EH (cell line): ENCODE measurements at regions not wholly inside any gene's neighbourhood (a gene's known extent, or its start where the extent isn't known, plus 50 kb on each side); places are given as distances from the start of the nearest gene placed in this dataset.

Experiments
- DNase-seq: peaks from one replicate; pipeline ENCODE4 v3.0.0-alpha.2; 2015; ENCODE audit warnings: low read depth

DNA sequence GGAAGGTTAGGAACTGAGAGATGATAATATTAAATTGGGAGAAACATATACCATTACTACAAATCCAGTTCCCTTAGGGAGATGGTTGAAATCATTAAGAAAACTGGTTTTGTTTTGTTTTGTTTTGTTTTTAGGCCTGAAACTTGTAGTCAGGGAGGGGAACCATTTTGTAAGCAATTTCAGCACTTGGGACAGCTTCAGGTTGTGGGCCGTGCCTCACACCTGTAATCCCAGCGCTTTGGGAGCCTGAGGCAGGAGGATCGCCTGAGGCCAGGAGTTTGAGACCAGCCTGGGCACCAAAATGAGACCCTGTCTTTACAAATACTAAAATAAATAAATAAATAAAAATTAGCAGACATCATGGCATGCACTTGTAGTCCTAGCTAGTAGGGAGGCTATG, 694.3 kb upstream of the NR5A2 start:
- DNase-seq = no peak

DNA sequence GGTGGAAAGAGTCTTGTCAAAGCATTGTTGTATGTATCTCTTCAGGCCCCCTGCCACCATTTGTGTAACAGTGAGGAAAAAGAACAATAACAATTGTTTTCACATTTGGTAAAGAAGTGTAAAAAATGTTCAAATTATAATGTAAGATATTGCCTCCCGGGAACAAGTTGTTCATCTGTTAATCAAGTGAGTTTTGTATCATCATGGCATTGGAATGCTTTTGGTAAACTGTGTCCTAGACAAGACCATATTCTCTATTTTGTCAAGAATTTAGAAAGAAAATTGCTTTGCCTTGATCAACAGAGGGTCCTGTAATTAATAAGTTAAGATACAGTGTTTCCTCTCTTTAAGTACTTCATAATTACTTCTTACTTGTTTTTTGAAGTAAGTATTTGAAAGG, 692.0 kb upstream of the NR5A2 start:
- DNase-seq = peak; percentile 19

DNA sequence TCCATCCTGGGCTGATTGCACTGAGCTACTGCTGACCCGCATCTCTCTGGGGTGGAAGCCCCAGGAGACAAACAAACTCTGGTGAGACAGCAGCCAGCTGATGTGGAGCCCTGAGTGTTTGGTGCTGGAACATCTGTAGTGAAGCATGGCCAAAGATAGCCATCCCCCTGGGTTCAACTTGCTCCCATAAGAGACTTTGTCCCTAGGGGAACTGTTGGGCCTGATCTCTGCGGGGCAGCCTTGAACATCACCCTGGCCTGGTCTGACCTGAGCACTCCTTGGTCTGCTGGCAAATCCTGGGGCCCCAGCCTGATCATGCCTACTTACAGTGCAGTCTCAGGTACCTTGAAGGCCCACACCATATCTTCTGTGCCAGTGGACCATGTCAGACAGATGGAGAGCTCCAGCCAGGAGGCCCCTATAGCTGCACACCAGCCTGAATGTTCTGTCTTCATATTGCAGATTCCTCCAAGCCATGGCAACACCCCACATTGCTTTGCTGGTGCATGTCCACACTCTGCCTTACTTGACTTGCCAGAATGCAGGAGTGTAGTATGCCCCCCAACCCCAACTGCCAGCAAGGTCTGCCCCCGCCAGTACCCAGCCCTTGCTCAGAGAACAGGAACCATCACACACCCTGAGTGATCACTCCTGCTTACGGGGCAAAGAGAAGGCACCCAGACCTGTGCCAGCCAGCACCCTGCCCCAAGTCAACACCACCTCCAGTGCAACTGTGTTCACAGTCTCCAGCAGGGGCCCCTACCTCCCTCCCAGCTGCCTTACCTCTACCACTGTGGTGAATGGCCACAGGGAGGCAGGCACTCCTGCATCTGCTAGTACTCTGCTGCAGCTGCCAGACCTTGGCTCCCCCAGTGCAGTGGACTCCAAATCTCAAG, 690.5 kb upstream of the NR5A2 start:
- DNase-seq = no peak

DNA sequence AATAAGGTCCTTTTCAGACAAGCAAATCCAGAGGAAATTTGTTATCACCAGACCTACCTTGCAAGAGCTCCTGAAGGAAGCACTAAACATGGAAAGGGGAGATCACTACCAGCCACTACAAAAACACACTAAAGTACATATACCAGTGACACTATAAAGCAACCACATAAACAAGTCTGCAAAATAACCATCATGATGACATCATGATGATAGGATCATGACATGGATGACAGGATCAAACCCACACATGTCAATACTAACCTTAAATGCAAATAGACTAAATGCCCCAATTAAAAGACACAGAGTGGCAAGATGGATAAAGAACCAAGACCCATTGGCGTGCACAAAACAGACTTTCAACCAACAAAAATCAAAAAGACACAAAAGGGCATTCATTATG, 688.8 kb upstream of the NR5A2 start:
- DNase-seq = no peak

DNA sequence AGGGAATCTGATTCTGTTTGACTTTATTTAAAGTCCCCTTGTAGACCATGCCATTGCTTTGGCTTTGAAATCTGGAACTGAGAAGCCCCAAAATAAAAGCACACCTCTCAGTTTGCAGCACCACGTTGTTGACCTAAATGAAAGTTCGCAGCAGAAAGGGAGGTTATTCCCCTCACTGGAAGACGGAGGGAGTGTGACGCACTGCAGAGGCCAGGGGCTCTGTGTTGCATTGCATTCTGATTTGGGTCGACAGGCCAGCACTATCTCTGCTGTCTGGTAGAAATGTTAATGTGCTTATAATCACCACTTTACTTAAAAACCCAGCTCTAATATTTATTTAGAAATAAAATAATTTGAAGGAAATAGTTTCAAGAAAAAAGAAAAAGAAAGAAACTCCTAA, 675.2 kb upstream of the NR5A2 start:
- no peak for DNase-seq

DNA sequence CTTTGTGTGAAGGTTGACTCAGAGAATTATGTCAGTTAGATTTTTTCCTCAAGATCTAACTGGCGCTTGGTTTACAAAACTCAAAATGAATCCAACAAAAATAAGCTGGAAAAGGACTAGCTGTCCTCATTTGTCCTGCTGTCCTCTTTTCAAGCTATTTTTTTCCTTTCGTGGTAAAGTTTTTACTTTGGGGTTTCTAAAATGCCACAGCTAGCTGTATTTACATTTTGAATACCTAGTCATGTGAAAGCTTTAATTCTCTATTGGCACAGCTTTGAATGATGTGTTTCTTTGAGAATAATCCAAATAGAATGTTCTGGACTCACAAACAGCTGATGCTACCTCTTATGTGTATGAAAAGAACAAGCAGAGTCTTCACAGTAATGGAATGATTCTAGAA, 673.6 kb upstream of the NR5A2 start:
- DNase-seq = peak; percentile 9

DNA sequence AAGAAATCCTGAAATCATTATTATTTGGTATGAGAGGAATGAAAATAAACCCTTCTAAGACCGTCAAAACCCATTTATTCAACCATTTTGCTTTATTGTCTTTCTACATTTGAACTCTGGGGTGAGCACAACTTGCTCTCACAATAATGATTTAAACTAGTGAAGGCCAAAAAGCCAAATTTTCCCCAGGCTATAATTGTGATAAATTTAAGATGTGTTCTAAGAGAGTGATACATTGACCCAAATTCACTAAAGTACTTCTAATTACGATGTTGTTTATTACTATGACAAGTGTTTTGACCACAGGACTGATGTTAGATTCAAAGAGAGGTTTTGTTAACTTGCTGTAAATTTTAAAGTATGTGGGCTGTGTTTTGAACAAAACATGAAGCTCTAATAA, 670.9 kb upstream of the NR5A2 start:
- DNase-seq = no peak

DNA sequence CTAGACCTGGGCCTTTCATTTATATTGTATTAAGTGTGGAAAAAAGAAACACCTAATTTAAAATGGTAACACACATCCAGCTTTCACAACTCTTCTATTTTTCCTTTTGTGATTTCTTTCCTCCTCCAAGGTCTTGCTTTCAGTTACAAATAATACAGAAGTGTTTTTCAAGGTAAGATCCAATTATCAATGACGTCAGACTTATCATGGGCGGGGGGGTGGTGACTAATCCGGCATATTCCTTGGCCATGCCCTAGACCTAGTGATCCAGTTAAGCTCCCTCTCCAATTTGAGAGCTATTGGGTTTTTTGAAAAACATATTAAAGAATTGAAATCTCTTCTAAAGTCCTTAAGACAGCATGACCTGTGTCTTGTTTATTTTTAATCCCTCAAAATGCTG, 669.9 kb upstream of the NR5A2 start:
- no peak for DNase-seq

DNA sequence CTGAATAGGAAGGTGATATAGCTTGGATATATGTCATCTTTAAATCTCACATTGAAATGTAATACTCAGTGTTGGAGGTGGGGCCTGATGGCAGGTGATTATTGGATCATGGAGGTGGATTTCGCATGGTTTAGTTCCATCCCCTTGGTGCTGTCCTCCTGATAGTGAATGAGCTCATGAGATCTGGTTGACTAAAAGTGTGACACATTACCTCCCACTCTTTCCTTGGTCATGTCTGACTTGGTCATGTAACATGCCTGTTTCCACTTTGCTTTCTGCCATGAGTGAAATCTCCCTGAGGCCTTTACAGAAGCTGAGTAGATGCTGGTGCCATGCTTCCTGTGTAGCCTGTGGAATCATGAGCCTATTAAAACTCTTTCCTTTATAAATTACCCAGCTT, 664.5 kb upstream of the NR5A2 start:
- no peak for DNase-seq

DNA sequence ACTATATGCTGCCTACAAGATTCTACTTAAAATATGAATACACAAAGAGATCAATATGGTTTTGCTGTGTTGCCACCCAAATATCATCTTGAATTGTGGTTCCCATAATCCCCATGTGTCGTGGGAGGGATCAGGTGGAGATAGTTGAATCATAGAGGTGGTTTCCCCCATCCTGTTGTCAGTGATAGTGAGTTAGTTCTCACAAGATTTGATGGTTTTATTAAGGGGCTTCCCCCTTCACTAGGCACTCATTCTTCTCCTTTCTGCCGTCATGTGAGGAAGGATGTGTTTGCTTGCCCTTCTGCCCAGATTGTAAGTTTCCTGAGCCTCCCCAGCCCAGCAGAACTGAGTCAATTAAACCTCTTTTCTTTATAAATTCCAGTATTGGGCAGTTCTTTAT, 654.4 kb upstream of the NR5A2 start:
- DNase-seq = no peak

DNA sequence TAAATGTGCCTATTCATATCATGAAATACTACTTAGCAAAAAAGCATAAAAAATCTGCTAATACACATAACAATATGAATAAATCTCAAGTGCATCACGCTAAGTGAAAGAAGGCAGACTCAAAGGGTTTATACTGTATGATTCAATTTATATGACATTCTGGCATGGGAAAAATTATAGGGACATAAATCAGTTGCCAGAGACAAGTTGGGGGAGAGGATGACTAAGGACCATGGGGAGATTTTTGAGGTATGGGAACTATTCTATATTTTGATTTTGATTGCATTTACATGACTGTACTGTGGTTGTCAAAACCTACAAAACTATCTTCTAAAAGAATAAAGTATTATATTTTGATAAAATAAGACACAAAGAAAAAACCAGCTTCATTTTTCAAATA, 650.3 kb upstream of the NR5A2 start:
- peak; percentile 34 for DNase-seq

DNA sequence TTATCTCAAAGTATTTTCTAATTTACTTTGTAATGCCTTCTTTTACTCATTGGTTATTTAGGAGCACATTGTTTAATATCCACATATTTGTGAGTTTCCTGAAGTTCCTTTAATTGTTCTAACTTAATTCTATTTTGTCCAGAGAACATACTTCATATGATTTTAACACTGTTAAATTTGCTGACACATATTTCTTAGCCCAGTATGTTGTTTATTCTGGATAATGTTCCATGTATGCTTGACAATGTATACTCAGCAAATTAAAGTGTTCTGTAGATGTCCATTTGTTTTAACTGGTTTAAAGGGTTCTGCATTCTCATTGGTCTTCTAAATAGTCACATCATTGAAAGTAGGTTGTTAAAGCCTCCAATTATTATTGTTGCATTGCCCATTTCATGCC, 643.7 kb upstream of the NR5A2 start:
- no peak for DNase-seq

DNA sequence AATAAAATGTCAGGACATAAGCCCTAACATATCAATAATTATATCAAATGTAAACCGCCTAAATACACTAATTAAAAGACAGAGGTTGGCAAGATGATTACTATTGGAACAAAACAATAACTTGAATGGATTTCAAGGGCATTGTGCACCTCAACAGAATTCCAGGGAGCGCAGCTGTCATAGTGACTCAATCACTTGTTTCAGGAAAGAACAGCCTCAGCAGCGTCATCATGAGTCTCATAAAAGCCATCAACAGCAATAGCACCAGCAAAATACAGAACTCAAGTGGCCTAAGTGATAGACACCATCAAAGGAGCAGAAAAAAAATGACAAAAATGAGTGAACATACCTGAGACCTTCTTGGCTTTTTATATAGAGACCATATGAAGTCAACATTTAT, 632.7 kb upstream of the NR5A2 start:
- DNase-seq = no peak

DNA sequence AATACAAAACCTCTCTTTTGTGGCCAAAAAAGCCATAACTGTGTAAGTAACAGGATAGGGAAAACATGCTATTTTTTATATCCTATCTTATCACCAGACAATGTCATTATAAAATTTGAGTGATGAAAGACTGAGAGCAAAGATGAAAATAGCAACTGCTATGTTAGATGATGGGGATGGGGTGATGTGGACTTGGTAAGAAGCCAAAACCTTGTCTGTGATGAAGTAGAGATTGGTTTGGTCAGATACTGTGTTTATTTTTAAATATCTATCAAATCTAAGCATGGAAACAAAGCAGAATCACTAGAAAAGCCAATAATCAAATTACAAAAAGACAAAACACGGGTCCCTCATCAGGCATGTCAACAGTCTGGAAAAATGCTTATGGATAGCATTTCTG, 631.1 kb upstream of the NR5A2 start:
- no peak for DNase-seq

DNA sequence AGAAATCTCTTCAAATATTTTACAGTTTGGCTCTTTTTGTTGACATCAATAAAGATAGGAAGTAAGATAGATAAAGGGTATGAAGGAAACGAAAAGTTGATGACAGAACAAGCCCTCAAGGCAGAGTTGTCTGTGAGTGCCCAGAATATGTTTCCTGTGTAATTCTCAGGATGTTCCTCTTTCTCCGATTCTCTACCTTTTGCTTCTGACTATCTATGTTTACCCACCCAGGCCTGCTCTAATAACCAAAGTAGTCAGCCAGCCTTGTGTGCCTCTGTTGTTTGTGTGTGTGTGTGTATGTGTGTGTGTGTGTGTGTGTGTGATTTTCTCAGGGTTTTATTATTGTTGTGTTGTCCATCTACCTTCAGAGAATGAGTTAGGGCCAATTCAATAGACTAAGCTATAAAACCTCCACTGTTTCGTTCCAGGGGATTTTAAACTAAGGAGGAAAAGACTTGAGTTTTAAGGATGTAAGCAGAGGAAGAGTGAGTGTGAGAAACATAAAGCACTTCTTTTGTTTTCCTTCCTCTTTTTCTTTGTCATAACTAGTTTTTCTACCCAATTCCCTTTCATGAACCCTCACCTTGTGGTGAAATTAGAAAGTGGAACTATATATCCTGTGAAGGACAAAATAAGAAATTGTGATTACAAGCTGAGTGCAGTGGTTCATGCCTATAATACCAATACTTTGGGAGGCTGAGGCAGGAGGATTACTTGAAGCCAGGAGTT, 627.4 kb upstream of the NR5A2 start:
- no peak for DNase-seq

DNA sequence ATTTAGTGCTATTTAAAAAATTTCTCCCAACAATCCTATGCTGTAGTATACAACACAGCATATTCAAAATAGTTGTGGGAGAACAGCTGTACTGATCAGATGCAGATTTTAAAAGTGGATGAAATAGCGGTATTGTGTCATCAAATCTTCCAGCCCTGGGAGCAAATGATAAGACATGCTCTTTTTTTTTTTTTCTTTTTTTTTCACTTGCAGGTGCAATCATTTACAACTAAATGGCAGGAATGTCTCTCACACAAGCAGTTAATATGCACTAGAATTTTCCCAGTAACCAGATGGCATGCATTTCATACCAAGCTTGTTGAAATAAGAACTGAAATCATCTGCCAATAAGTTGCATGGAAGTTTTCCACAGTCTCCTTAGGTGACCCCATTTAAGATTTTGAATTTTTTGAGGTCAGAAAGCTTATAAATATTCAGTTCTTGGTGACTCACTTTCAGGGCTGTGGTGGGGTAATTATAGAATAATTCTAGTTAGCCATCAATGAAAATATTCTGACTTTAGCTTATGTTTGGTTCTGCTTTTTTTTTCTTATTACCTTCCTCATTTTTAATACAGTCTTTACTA, 623.9 kb upstream of the NR5A2 start:
- peak; percentile 89 for DNase-seq

DNA sequence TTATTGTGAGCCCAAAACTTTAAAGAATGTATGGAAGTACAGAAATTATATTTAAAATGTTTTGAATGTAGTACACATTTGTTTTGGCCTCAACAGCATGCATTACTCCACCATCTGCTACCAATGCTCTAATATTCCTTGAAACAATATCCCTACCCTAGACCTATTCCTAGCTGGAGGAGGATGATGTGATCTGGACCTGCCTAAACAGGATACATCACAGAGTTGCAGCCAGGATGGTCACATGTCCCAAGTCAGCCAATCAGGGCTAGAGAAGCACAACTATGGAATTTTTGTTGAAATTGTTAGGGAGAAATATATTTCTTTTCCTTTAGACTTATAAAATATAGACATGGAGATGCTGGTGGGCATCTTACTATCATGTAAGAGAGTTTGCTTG, 623.3 kb upstream of the NR5A2 start:
- peak; percentile 45 for DNase-seq

DNA sequence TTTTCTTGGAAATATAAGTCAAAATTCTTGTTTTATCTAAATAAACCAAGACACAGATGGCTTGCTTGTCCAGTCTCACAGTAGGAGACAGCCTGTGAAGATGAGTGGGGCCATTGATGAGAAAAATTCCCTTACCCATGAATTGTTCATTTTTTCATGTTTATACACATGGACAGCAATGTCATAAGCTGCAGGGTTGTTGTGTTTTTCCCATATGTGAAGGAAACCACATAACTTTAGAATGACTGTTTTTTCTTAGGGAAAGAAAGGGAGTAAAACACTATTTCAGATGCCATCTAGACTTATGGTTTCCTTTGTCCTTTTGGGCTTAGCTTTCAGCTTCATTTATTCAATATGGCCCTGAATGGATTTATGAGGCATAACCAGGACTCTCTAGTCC, 622.5 kb upstream of the NR5A2 start:
- DNase-seq = peak; percentile 74

DNA sequence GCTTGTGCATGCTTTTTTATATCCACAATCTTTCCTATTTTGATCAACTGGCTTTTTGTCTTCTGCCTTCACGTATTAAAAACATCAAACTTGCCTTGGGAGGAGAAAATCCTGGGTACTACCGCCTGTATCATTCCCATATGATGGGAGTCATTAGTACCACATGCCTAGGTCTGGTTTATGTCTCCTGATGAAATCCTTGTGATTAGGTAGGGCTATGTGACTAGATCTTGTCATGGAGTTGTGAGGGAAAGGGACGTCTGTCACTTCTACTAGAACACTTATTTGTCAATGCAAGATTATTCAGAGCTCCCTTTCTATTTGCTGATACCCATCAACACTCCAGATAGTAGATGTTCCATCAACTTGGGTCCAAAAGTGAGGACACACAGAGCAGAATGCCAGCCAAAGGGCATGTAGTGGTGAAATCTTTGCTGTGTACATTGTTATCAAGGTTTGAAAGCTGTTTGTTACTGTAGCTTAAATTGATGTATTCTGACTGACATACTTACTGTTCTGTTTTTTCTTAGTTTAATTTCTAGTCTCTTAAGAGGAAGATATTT, 621.8 kb upstream of the NR5A2 start:
- no peak for DNase-seq

DNA sequence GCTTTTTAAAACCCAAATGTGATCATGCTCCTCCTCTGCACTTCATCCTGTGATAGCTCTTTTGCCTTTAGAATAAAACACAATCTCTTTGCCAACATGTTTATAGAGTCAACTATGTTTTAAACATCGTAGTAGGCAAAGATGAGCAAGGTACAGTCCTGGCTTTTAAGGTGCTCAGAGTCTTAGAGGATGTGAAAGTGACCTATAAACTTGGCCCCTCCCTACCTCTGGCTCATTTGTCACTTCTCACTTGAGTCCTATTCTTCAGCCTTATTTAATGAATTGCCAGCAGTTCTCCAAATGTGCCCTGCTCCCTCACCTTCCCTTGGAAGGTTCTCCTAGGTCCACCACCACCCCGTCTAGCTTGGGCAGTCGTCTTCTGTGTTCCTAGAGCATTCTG, 617.0 kb upstream of the NR5A2 start:
- no peak for DNase-seq

DNA sequence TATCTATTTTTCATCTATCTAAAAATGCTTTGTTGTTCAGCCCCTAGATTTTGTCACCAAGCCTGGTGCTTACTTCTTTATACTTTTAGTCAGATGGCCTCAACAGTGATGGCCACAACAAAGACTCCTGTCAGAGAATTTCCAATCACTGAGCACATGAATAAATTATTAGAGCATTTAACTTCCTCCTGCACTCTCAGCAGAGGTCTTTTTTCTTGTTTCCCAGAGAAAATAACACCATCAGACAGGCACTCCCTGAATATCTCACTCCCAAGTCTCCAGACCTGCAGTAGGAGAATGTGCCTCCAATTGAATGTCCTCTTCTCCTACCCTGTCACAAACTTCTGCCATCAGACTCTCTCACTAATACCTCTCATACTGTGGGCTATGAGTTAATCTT, 616.0 kb upstream of the NR5A2 start:
- no peak for DNase-seq

DNA sequence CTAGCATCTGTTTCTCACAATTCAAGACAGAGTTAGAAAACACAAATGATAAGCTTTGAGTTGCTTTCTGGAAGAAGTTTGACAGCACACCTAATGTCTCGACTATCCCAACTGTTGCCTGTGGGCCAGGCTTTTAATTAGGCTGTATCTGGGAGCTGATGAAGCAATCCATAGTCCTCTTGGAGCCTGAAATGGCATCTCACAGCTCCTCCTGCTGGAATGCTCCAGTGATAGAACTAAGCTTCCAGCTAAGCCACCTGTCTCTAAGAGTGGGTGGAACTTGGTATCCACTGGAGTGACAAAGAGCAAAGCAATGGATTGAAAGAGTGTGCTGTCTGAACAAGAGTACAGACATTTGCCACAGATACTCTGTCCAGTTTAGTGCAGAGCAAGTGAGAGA, 605.3 kb upstream of the NR5A2 start:
- peak; percentile 61 for DNase-seq

DNA sequence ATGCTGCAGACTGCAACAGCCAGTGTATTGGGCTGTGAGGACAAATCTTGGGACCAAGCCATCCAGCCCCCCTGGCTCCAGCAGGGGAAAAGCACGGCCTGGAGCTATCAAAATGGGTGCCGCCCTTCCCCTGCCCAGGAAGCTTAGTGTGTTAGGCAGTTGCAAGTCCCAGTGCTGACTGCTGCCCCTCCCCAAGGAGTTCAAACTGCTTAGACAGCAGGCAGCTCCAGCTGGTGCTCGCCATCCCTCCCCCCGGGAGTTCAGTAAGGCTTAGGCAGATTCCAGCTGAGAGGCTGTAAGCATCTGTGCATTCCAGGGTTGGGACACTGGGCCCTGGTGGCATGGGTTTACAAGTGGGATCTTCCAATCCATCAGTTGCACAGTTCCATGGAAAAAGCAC, 579.6 kb upstream of the NR5A2 start:
- no peak for DNase-seq
